Breast epithelium (tissue), 4 donors: ENCODE measurements at regions not wholly inside any gene's neighbourhood (a gene's known extent, or its start where the extent isn't known, plus 50 kb on each side); places are given as distances from the start of the nearest gene placed in this dataset.
"Not testable (repeated sequence)": the region's sequence is repeated elsewhere in the genome, so short reads cannot be mapped to it uniquely, and the experiment has no call there.

Source experiments
- DNase-seq, 2 donors: peaks; one replicate each; pipeline ENCODE4 v3.0.0-alpha.2; 2019; ENCODE audit warnings: low spot score in 2 of 2
- H3K27ac ChIP-seq, 2 donors: fragments of 200-600 bp; sonication (generic) in 1 of 2; one replicate each; pipeline ENCODE4 v1.5.1; 2016 to 2019; ENCODE audit warnings: mild to moderate bottlenecking in 1 of 2
- H3K27me3 ChIP-seq, 2 donors: fragments of 200-600 bp; sonication (generic) in 1 of 2; one replicate each; pipeline versions ENCODE4 v1.5.1 to v1.6.0; 2017 to 2019; ENCODE audit warnings: control low read depth in 1 of 2, mild to moderate bottlenecking in 1 of 2
- H3K36me3 ChIP-seq: fragments of 200-600 bp; one replicate; pipeline ENCODE4 v1.5.1; 2019
- H3K4me1 ChIP-seq, 2 donors: fragments of 200-600 bp; sonication (generic); one replicate each; pipeline ENCODE4 v1.5.1; 2016 to 2019; ENCODE audit warnings: control low read depth in 1 of 2
- H3K4me3 ChIP-seq, 3 donors: fragments of 200-600 bp; sonication (generic); 1 replicate in 2 of 3; 2 replicates in 1 of 3; pipeline ENCODE4 v1.5.1; 2016 to 2019; ENCODE audit warnings: mild to moderate bottlenecking in 3 of 3, moderate library complexity in 2 of 3
- H3K9me3 ChIP-seq, 2 donors: fragments of 200-600 bp; sonication (generic) in 1 of 2; one replicate each; pipeline ENCODE4 v1.5.1; 2016 to 2019; ENCODE audit warnings: control low read depth in 1 of 2
- CTCF ChIP-seq, 3 donors: fragments of 450-650 bp; IDR thresholded peaks; one replicate each; pipeline ENCODE4 v1.5.1; 2016 to 2017; ENCODE audit warnings: antibody characterized with exemption in 3 of 3, mild to moderate bottlenecking in 3 of 3, moderate library complexity in 3 of 3
- POLR2A ChIP-seq: fragments of 450-650 bp; IDR thresholded peaks from one replicate; pipeline ENCODE4 v1.6.1; 2016; ENCODE audit warnings: antibody characterized with exemption, mild to moderate bottlenecking, moderate library complexity
- POLR2AphosphoS5 ChIP-seq, 3 donors: sonication (generic); formaldehyde crosslinking; IDR thresholded peaks; one replicate each; pipeline ENCODE4 v1.6.1; 2017; ENCODE audit warnings: antibody characterized with exemption in 3 of 3
- intact Hi-C: fragments of 100-400 bp; cut with DNase I; formaldehyde crosslinking; loops from one replicate; pipeline ENCODE4 v1.15.1; 2023; ENCODE audit warnings: low total_unique reads

DNA sequence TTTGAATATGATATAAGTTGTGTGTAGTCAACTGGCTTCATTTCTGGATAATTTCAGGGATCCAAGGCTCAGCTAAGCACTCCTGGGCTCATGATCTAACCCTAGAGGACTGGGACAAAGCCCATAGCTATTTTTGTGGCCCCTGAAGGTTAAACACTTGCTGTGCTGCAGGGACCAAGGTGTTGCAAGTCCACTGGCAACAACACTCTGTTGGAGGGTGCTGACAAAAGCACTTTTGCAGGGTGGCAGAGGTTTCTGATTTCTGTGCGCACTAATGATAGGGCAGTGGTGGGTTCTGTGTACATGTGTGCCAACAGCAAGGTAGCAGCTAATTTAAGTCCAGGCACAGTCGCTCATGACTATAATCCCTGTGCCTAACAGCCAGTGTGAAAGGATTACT, 445.3 kb upstream of the SYNCRIP start:
- DNase-seq, result no peak
- H3K27ac ChIP-seq, result no peak overlapping the region
- H3K9me3 ChIP-seq, result no peaks in the 10 kb centered on the region
- no peaks in the 10 kb centered on the region for H3K4me1 ChIP-seq
- H3K27me3 ChIP-seq, result no peaks in the 10 kb centered on the region
- H3K4me3 ChIP-seq, result no peak overlapping the region
- no peaks in the 10 kb centered on the region for H3K36me3 ChIP-seq
- TF ChIP-seq CTCF (IDR thresholded peaks at IDR 0.05) (no peak), POLR2A (no peak), POLR2AphosphoS5 (IDR thresholded peaks at IDR 0.05) (no peak)
- intact Hi-C loops, result no loop called here

DNA sequence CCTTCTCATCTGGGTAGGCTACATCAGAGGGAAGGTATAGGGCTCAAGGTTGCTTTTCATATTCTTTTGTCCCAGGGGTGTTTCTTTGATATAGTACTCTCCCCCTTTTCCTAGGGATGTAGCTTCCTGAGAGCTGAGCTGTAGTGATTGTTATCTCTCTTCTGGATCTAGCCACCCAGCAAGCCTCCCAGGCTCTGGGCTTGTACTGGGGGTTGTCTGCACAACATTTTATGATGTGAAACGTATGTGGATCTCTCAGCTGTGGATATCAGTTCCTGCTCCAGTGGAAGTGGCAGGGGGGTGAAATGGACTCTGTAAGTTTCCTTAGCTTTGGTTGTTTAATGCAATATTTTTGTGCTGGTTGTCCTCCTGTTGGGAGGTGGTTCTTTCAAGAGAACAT, 437.3 kb upstream of the SYNCRIP start:
- Histone ChIP-seq H3K27me3 (no peaks in the 10 kb centered on the region), H3K36me3 (no peaks in the 10 kb centered on the region), H3K27ac (no peak overlapping the region), H3K9me3 (peaks cover 2 to 8% of the 10 kb centered on the region in 2 donors), H3K4me3 (no peak overlapping the region), H3K4me1 (no peaks in the 10 kb centered on the region)
- TF ChIP-seq POLR2AphosphoS5 (IDR thresholded peaks at IDR 0.05) (no peak), CTCF (IDR thresholded peaks at IDR 0.05) (no peak), POLR2A (no peak)
- DNase-seq, result no peak
- intact Hi-C loops, result no loop called here

- Histone ChIP-seq H3K27ac (no peak overlapping the region), H3K27me3 (no peaks in the 10 kb centered on the region), H3K4me1 (no peaks in the 10 kb centered on the region), H3K4me3 (no peak overlapping the region), H3K9me3 (no peaks in the 10 kb centered on the region), H3K36me3 (no peaks in the 10 kb centered on the region)
- DNase-seq, result no peak
- intact Hi-C loops, result no loop called here
- TF ChIP-seq CTCF (IDR thresholded peaks at IDR 0.05) (no peak), POLR2A (no peak), POLR2AphosphoS5 (IDR thresholded peaks at IDR 0.05) (no peak)
Measured at GRCh38 chr6:86070151-86070550, 427.5 kb upstream of the SYNCRIP start.

- intact Hi-C loops, DNase-seq, H3K36me3 ChIP-seq: not testable (repeated sequence)
Measured at GRCh38 chr6:86065002-86065401, 422.3 kb upstream of the SYNCRIP start.

GRCh38 chr6:86057293-86057980, 414.8 kb upstream of the SYNCRIP start:
- H3K4me1 ChIP-seq, H3K27me3 ChIP-seq, intact Hi-C loops, H3K27ac ChIP-seq, H3K9me3 ChIP-seq, H3K4me3 ChIP-seq, H3K36me3 ChIP-seq, DNase-seq: not testable (repeated sequence)

More at GRCh38 chr6:86065002-86065401, 422.3 kb upstream of the SYNCRIP start:
- H3K4me3 ChIP-seq, H3K4me1 ChIP-seq, H3K9me3 ChIP-seq, H3K27ac ChIP-seq, H3K27me3 ChIP-seq: not testable (repeated sequence)

- no peak for DNase-seq
- H3K4me3 ChIP-seq, result no peak overlapping the region
- intact Hi-C loops, result no loop called here
- peaks cover 0 to 3% of the 10 kb centered on the region in 2 donors for H3K9me3 ChIP-seq
- no peak for TF ChIP-seq POLR2AphosphoS5 (IDR thresholded peaks at IDR 0.05)
- no peak for TF ChIP-seq POLR2A
- no peak for TF ChIP-seq CTCF (IDR thresholded peaks at IDR 0.05)
- no peaks in the 10 kb centered on the region for H3K4me1 ChIP-seq
- H3K36me3 ChIP-seq, result no peaks in the 10 kb centered on the region
- H3K27me3 ChIP-seq, result no peaks in the 10 kb centered on the region
- H3K27ac ChIP-seq, result no peak overlapping the region
Measured at GRCh38 chr6:86045038-86045437, 402.4 kb upstream of the SYNCRIP start.
